H1 (cell line): ENCODE measurements at regions not wholly inside any gene's neighbourhood (a gene's known extent, or its start where the extent isn't known, plus 50 kb on each side); places are given as distances from the start of the nearest gene placed in this dataset.

Experiments used
- CTCF ChIA-PET: fragments of 300-600 bp; sonication (Branson Sonifier 250); formaldehyde crosslinking; loops from one replicate; lab custom pipeline; 2021; ENCODE audit not compliant: partially characterized antibody; lab: Charles Lee
- POLR2A ChIA-PET: fragments of 300-600 bp; sonication (Branson Sonifier 250); formaldehyde crosslinking; loops from one replicate; lab custom pipeline; 2021; ENCODE audit warnings: inconsistent platforms; ENCODE audit not compliant: partially characterized antibody; lab: Charles Lee
- DNase-seq, 2 experiments: peaks; one replicate each; pipeline versions ENCODE4 v3.0.0 to v3.0.0-alpha.2; 2010 to 2022; ENCODE audit warnings: low spot score in 2 of 2, low read depth in 1 of 2, mixed read lengths in 1 of 2
- FAIRE-seq: peaks from 2 replicates; lab custom pipeline; 2011; peaks lifted over from hg19 to GRCh38; lab: Jason Lieb, UNC
- H2AFZ ChIP-seq: 2 replicates; pipeline ENCODE4 v1.8.1; 2012; ENCODE audit warnings: low read length, inconsistent platforms
- H2AK5ac ChIP-seq: 2 replicates; pipeline ENCODE4 v1.6.1; 2013; ENCODE audit warnings: low read depth, low read length
- H2BK120ac ChIP-seq: replicated peaks from 2 replicates; pipeline ENCODE3; 2013; ENCODE audit warnings: low read depth, low read length, inconsistent platforms
- H2BK12ac ChIP-seq: 2 replicates; pipeline ENCODE4 v1.6.1; 2013; ENCODE audit warnings: low read depth, low read length
- H2BK15ac ChIP-seq: 2 replicates; pipeline ENCODE4 v1.6.1; 2013; ENCODE audit warnings: low read length
- H2BK20ac ChIP-seq: 2 replicates; pipeline ENCODE4 v1.6.1; 2013; ENCODE audit warnings: low read length
- H2BK5ac ChIP-seq: 2 replicates; pipeline ENCODE4 v1.6.1; 2013; ENCODE audit warnings: low read depth, low read length
- H3K14ac ChIP-seq: 2 replicates; pipeline ENCODE4 v1.6.1; 2013; ENCODE audit warnings: inconsistent platforms; ENCODE audit not compliant: insufficient read length
- H3K18ac ChIP-seq: 2 replicates; pipeline ENCODE4 v1.6.1; 2013; ENCODE audit warnings: low read length; ENCODE audit errors: extremely low read depth
- H3K23ac ChIP-seq: 2 replicates; pipeline ENCODE4 v1.6.1; 2013; ENCODE audit warnings: inconsistent platforms; ENCODE audit not compliant: insufficient read length
- H3K23me2 ChIP-seq: 2 replicates; pipeline ENCODE4 v1.6.1; 2013; ENCODE audit warnings: low read depth, low read length
- H3K27ac ChIP-seq: 2 replicates; pipeline ENCODE4 v1.6.1; 2011; ENCODE audit warnings: low read depth, low read length, inconsistent platforms
- H3K27me3 ChIP-seq, 4 experiments: replicated peaks in 1 of 4; 1 replicate in 1 of 4; 2 replicates in 3 of 4; pipeline versions ENCODE4 v1.6.1 to v1.8.1; 2011 to 2013; ENCODE audit warnings: low read length in 3 of 4, mild to moderate bottlenecking in 3 of 4, inconsistent platforms in 2 of 4, mixed read lengths in 2 of 4, moderate library complexity in 1 of 4; ENCODE audit not compliant: control insufficient read depth in 3 of 4, insufficient read depth in 3 of 4; ENCODE audit errors: extremely low read depth in 1 of 4
- H3K36me3 ChIP-seq, 4 experiments: 2 replicates each; pipeline versions ENCODE4 v1.6.1 to v1.8.1; 2011 to 2013; ENCODE audit warnings: mild to moderate bottlenecking in 4 of 4, low read length in 3 of 4, moderate library complexity in 2 of 4, control low read depth in 1 of 4, inconsistent platforms in 1 of 4; ENCODE audit not compliant: insufficient read depth in 4 of 4, control insufficient read depth in 2 of 4
- H3K4ac ChIP-seq: replicated peaks from 2 replicates; pipeline ENCODE3; 2013; ENCODE audit warnings: low read length, low read depth, mixed read lengths, inconsistent platforms; ENCODE audit not compliant: insufficient read length
- H3K4me1 ChIP-seq, 4 experiments: replicated peaks in 1 of 4; 1 replicate in 1 of 4; 2 replicates in 3 of 4; pipeline versions ENCODE4 v1.6.1 to v1.8.1; 2011 to 2013; ENCODE audit warnings: low read length in 3 of 4, inconsistent platforms in 2 of 4, mixed read lengths in 1 of 4; ENCODE audit not compliant: insufficient read depth in 4 of 4, control insufficient read depth in 3 of 4
- H3K4me2 ChIP-seq, 2 experiments: 2 replicates each; pipeline versions ENCODE4 v1.6.1 to v1.8.1; 2011 to 2013; ENCODE audit warnings: low read depth in 2 of 2, low read length in 2 of 2, control low read depth in 1 of 2, inconsistent platforms in 1 of 2, mild to moderate bottlenecking in 1 of 2; ENCODE audit not compliant: insufficient read depth in 1 of 2
- H3K4me3 ChIP-seq, 4 experiments: fragments of 200-600, 300-600 bp in 1 of 4; sonication (generic), shearing (Covaris generic), sonication (Bioruptor Twin) in 1 of 4; 2 replicates each; pipeline versions ENCODE4 v1.5.1 to v1.8.1; 2011 to 2016; ENCODE audit warnings: low read length in 4 of 4, low read depth in 3 of 4, control low read depth in 2 of 4, inconsistent platforms in 2 of 4, mild to moderate bottlenecking in 2 of 4, mixed read lengths in 1 of 4, moderate library complexity in 1 of 4; ENCODE audit not compliant: insufficient read depth in 2 of 4; ENCODE audit errors: extremely low read depth in 1 of 4
- H3K56ac ChIP-seq: replicated peaks from 2 replicates; pipeline ENCODE3; 2013; ENCODE audit warnings: low read depth, mild to moderate bottlenecking, mixed read lengths, low read length, inconsistent platforms; ENCODE audit not compliant: insufficient read length
- H3K79me1 ChIP-seq: 2 replicates; pipeline ENCODE4 v1.6.1; 2013; ENCODE audit warnings: low read depth, low read length, control low read depth
- H3K79me2 ChIP-seq, 2 experiments: 2 replicates each; pipeline versions ENCODE4 v1.6.1 to v1.8.1; 2012 to 2013; ENCODE audit warnings: low read length in 2 of 2, mild to moderate bottlenecking in 2 of 2, inconsistent platforms in 1 of 2; ENCODE audit not compliant: insufficient read depth in 2 of 2, control insufficient read depth in 1 of 2
- H3K9ac ChIP-seq, 4 experiments: replicated peaks in 1 of 4; 1 replicate in 1 of 4; 2 replicates in 3 of 4; pipeline versions ENCODE4 v1.6.1 to v1.8.1; 2011 to 2013; ENCODE audit warnings: low read depth in 3 of 4, low read length in 3 of 4, control low read depth in 2 of 4, mild to moderate bottlenecking in 2 of 4, moderate library complexity in 2 of 4, inconsistent platforms in 1 of 4; ENCODE audit errors: extremely low read depth in 1 of 4
- H3K9me3 ChIP-seq, 2 experiments: 2 replicates each; pipeline versions ENCODE4 v1.6.1 to v1.8.1; 2012 to 2013; ENCODE audit warnings: mild to moderate bottlenecking in 2 of 2, moderate library complexity in 2 of 2, control low read depth in 1 of 2, inconsistent platforms in 1 of 2, low read depth in 1 of 2, low read length in 1 of 2, mixed read lengths in 1 of 2; ENCODE audit not compliant: insufficient read depth in 2 of 2
- H4K20me1 ChIP-seq, 2 experiments: replicated peaks in 1 of 2; 2 replicates each; pipeline versions ENCODE3 to v1.8.1; 2011 to 2013; ENCODE audit warnings: inconsistent platforms in 2 of 2, low read length in 2 of 2, mild to moderate bottlenecking in 1 of 2; ENCODE audit not compliant: insufficient read depth in 2 of 2, control insufficient read depth in 1 of 2
- H4K5ac ChIP-seq: 2 replicates; pipeline ENCODE4 v1.6.1; 2013; ENCODE audit warnings: low read length, low read depth, mixed read lengths, inconsistent platforms; ENCODE audit not compliant: insufficient read length
- H4K8ac ChIP-seq: 2 replicates; pipeline ENCODE4 v1.8.0; 2013; ENCODE audit warnings: mild to moderate bottlenecking, moderate library complexity, low read length, inconsistent platforms; ENCODE audit not compliant: insufficient read depth; ENCODE audit errors: extremely low read depth
- H4K91ac ChIP-seq: replicated peaks from 2 replicates; pipeline ENCODE3; 2013; ENCODE audit warnings: low read length, mixed read lengths, inconsistent platforms; ENCODE audit not compliant: insufficient read length
- CHD1 ChIP-seq: IDR thresholded peaks from 2 replicates; pipeline ENCODE4 v1.6.1; 2012; ENCODE audit warnings: low read depth, low read length, improper control_type of control experiment
- CHD2 ChIP-seq: IDR thresholded peaks from 2 replicates; pipeline ENCODE4 v1.6.1; 2012; ENCODE audit warnings: low read length, improper control_type of control experiment
- HDAC6 ChIP-seq: IDR thresholded peaks from one replicate; pipeline ENCODE4 v1.7.1; 2012; ENCODE audit warnings: low read depth, mild to moderate bottlenecking, inconsistent platforms, low read length, moderate library complexity
- JUN ChIP-seq: IDR thresholded peaks from 2 replicates; pipeline ENCODE4 v1.6.1; 2011; ENCODE audit warnings: low read depth, mild to moderate bottlenecking, improper control_type of control experiment, low read length
- MAFK ChIP-seq: IDR thresholded peaks from 2 replicates; pipeline ENCODE4 v1.6.1; 2012; ENCODE audit warnings: low read depth, mild to moderate bottlenecking, improper control_type of control experiment, low read length
- SIX5 ChIP-seq: IDR thresholded peaks from 2 replicates; pipeline ENCODE4 v1.6.1; 2011; ENCODE audit warnings: mild to moderate bottlenecking, low read depth, low read length
- SP1 ChIP-seq: IDR thresholded peaks from 2 replicates; pipeline ENCODE4 v1.6.1; 2011; ENCODE audit warnings: low read depth, low read length
- SUZ12 ChIP-seq: fragments of 200-600 bp; sonication (generic); IDR thresholded peaks from 2 replicates; pipeline ENCODE4 v1.6.1; 2012; ENCODE audit warnings: mild to moderate bottlenecking, inconsistent platforms, low read length, moderate library complexity, mixed read lengths
- WGBS, 2 experiments: shearing (Covaris generic) in 1 of 2; methylation state at CpG; one replicate each; pipeline versions ENCODE4 v1.1.6 to v1.1.7; 2013 to 2015; ENCODE audit warnings: low lambda C conversion rate in 2 of 2, mixed read lengths in 2 of 2, inconsistent platforms in 1 of 2, low coverage in 1 of 2, missing lambda C conversion rate in 1 of 2; ENCODE audit not compliant: insufficient replicate concordance in 2 of 2, insufficient coverage in 1 of 2, insufficient read length in 1 of 2; ENCODE audit errors: extremely low coverage in 1 of 2, missing lambda C conversion rate in 1 of 2; 5-methylcytosine and 5-hydroxymethylcytosine counted together
- TF ChIP-seq, protein P1 (sequence below): IDR thresholded peaks from 2 replicates; pipeline ENCODE4 v1.6.1; 2012; ENCODE audit warnings: inconsistent platforms

DNA sequence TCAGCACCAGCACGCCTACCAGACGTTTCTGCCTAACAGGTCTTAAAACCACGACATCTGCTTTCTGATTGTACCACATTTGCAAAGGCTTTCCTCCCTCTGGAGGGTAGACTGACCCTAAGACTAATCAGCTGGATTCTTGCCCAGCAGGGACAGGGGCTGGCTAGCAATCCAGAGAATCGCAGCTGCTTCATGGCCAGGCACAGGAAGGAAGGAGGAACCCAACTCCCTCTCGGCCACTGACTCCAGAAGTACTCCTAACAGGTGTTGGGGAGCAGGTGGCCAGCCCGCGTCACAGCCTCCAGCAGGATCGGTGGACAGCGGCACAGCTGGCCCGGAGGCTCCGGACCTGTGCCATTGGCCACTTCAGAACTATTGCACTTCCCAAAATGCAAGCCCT, 180.8 kb downstream of the NPHP4 start:
- H2AK5ac ChIP-seq = no peak overlapping the region
- H3K36me3 ChIP-seq = no peaks in the 10 kb centered on the region
- 83% methylated on average over 8 of the region's 11 CpGs; no CpG with 5 or more reads in 1 of the 2 experiments for WGBS, 2 experiments
- no peak overlapping the region for H3K4me2 ChIP-seq
- H4K91ac ChIP-seq = no peak overlapping the region
- no peak overlapping the region for H3K23ac ChIP-seq
- H3K4me3 ChIP-seq = no peak overlapping the region
- no peaks in the 10 kb centered on the region for H3K27me3 ChIP-seq
- no peak overlapping the region for H2AFZ ChIP-seq
- H3K79me2 ChIP-seq = no peaks in the 10 kb centered on the region
- H2BK5ac ChIP-seq = no peak overlapping the region
- H3K23me2 ChIP-seq = peaks cover 13% of the 10 kb centered on the region; the same call in 1 of the 2 replicates
- no peak overlapping the region for H3K27ac ChIP-seq
- FAIRE-seq (no peak), DNase-seq (no peak)
- H4K8ac ChIP-seq = no peak overlapping the region
- H3K4ac ChIP-seq = no peak overlapping the region
- no peak overlapping the region for H3K14ac ChIP-seq
- POLR2A ChIA-PET = no interaction called here
- H2BK15ac ChIP-seq = no peak overlapping the region
- H4K5ac ChIP-seq = no peak overlapping the region
- peaks cover 0 to 9% of the 10 kb centered on the region in 2 experiments for H4K20me1 ChIP-seq
- no peaks in the 10 kb centered on the region for H3K79me1 ChIP-seq
- CTCF ChIA-PET = interaction anchor here (1.2 kb wide), 1 partner anchor 37 kb away, joined by 3 read pairs; no protein-coding TSS in a partner anchor
- no peak overlapping the region for H2BK20ac ChIP-seq
- H3K9me3 ChIP-seq = peaks cover 0 to 5% of the 10 kb centered on the region in 2 experiments; a peak in 1 of 4 replicates
- no peak overlapping the region for H3K18ac ChIP-seq
- no peak overlapping the region for H3K56ac ChIP-seq
- no peak overlapping the region for H3K9ac ChIP-seq
- H2BK12ac ChIP-seq = no peak overlapping the region
- H3K4me1 ChIP-seq = peaks cover 0 to 2% (median 0%) of the 10 kb centered on the region in 4 experiments; a peak in 1 of 7 replicates
- H2BK120ac ChIP-seq = no peak overlapping the region
- no peak for TF ChIP-seq SP1
- TF ChIP-seq, protein P1, sequence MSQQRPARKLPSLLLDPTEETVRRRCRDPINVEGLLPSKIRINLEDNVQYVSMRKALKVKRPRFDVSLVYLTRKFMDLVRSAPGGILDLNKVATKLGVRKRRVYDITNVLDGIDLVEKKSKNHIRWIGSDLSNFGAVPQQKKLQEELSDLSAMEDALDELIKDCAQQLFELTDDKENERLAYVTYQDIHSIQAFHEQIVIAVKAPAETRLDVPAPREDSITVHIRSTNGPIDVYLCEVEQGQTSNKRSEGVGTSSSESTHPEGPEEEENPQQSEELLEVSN = no peak
- TF ChIP-seq CHD1 = no peak
- no peak for TF ChIP-seq HDAC6
- TF ChIP-seq MAFK = no peak
- TF ChIP-seq SIX5 = no peak
- TF ChIP-seq JUN = no peak
- TF ChIP-seq SUZ12 = no peak
- TF ChIP-seq CHD2 = no peak
